Stimulated activated CD4-positive, alpha-beta T cell treated with anti-CD3 and anti-CD28 coated beads, Interleukin-1b, Interleukin-23, amount 100 ng/mL, for 24 hours (primary cell): ENCODE measurements at regions not wholly inside any gene's neighbourhood (a gene's known extent, or its start where the extent isn't known, plus 50 kb on each side); places are given as distances from the start of the nearest gene placed in this dataset.
"Not testable (repeated sequence)": the region's sequence is repeated elsewhere in the genome, so short reads cannot be mapped to it uniquely, and the experiment has no call there.

Source experiments
- DNase-seq, 4 experiments: peaks; one replicate each; pipeline ENCODE4 v3.0.0-alpha.2; 2020; ENCODE audit warnings: low read depth in 4 of 4, low spot score in 1 of 4

DNA sequence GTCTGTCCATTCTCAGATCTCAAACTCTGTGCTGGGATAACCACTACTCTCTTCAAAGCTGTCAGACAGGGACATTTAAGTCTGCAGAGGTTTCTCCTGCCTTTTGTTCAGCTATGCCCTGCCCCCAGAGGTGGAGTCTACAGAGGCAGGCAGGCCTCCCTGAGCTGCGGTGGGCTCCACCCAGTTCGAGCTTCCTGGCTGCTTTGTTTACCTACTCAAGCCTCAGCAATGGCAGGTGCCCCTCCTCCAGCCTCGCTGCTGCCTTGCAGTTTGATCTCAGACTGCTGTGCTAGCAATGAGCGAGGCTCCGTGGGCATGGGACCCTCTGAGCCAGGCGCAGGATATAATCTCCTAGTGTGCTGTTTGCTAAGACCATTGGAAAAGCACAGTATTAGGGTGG, 53.1 kb upstream of the HUNK start:
- DNase-seq = not testable (repeated sequence)

DNA sequence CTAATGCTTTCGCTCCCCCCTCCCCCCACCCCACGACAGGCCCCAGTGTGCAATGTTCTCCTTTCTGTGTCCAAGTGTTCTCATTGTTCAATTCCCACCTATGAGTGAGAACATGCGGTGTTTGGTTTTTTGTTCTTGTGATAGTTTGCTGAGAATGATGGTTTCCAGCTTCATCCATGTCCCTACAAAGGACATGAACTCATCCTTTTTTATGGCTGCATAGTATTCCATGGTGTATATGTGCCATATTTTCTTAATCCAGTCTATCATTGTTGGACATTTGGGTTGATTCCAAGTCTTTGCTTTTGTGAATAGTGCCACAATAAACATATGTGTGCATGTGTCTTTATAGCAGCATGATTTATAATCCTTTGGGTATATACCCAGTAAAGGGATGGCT, 58.5 kb upstream of the HUNK start:
- DNase-seq = not testable (repeated sequence)

DNA sequence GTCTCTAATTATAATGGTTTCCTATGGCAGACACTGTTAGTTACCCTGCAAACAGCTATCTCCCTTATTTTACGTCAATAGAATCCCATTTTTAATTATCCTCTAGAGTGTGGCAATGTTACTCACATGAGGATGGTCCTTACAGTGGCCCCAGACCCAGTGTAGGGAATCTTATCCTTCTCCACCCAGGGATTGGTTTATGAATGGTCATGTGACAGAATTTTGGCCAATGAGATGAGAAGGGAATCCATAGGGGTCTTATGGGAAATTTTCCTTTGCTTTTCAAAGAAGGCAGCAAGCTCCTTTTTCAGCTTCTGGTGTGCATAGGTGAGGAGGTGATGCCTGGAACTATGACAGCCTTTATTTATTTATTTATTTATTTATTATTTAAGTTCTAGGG, 59.0 kb upstream of the HUNK start:
- no peak for DNase-seq

DNA sequence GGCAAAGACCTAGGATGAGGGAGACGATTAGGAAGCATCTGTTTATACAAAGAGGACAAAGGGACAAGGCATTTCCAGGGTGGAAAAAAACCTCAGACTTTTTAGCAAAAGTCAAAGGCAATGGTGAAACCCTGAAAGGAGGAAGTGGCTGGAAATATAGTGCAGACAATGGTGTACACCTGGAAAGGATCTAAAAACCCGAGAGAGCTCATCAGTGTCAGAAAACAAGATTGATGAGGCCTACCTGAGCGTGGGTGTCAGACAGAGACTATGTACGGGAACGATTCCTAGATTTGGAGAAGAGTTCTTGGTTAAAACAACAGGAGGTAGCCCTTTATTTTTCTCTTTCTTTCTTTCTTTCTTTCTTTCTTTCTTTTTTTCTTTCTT, 68.8 kb upstream of the HUNK start:
- no peak for DNase-seq

DNA sequence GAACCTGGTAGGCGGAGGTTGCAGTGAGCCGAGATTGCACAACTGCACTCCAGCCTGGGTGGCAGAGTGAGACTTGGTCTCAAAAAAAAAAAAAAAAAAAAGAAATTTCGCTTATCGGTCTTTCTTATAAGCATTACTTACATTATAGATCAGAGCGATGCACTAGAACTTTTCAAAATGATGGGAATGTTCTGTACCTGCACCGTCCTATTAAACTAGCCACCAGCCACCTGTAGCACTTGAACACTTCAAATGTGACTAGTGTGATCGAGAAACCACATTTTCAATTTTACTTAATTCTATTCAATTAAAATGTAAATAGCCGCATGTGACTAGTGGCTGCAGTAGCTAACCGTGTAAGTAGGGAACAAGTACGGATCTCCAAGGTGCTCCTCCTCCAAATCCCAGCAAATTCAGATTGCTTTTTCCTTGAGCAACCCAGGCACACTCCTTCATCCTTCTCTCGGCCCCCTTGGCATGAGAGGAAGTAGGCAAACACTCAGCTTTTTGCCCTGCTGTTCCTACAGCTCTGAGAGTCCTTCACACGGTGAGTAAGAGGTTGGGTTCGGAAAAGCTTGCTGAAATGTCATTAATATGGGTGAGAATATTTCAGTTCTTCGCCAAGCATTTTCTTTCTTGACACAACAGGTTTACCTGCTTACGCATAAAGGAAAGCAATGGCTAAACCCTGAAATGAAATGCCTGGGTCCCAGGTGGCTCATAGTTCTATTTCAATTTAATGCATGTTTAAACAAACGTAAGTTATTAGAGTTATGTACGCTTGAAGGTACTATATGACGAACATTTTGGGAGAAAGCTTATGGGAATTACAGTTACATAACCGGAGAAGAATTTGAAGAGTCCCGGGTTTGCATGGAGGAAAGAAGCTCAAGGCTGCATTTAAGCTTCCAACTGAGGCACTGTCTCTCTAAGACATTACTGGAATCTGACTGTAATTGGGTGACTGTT, 69.5 kb upstream of the HUNK start:
- no peak for DNase-seq

DNA sequence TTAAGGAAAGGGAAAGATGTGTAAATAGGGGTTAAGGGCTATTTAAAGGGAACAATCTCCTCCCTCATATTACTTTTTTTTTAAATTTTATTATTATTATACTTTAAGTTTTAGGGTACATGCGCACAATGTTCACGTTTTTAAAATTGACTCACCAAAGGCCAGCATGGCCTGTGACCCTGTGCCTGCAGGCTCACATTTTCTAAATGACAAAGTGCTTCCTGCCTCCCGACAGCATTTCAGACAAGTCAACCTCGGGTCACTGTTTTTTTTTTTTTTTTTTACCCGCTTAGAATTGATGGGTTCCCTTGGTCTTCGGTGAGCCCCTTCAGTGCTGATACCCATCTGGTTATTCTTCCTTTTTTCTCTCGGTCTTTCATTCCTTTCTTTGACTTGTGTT, 70.4 kb upstream of the SCAF4 start:
- DNase-seq = no peak

DNA sequence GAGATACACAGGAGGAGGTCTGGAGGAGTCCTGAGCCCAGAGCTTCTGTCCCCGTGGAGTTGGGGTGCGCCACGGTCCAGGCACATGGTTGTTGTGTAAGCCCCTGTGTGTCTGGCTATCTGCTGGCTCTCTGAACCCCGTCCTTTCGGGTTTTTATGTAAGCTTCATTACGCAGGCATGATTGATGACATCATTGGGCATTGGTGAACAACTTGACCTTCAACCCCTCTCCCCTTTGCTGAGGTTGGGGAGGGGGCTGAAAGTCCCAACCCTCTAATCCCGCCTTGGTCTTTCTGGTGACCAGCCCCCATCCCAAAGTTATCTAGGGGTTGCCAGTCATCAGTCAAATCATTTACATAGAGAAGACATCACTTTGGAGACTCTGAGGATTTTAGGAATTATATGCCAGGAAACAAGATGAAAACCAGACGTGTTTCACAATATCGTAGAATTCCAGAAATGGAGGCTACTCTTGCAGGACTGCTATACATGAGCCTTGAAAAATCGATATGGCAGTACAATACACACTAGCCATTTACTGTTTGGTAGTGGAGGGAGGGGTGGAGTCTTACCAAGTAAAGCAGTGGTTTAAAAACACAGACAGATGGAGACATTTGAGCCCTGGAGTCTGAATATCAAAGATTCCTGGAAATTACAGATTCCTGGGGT, 69.8 kb upstream of the SCAF4 start:
- no peak for DNase-seq

DNA sequence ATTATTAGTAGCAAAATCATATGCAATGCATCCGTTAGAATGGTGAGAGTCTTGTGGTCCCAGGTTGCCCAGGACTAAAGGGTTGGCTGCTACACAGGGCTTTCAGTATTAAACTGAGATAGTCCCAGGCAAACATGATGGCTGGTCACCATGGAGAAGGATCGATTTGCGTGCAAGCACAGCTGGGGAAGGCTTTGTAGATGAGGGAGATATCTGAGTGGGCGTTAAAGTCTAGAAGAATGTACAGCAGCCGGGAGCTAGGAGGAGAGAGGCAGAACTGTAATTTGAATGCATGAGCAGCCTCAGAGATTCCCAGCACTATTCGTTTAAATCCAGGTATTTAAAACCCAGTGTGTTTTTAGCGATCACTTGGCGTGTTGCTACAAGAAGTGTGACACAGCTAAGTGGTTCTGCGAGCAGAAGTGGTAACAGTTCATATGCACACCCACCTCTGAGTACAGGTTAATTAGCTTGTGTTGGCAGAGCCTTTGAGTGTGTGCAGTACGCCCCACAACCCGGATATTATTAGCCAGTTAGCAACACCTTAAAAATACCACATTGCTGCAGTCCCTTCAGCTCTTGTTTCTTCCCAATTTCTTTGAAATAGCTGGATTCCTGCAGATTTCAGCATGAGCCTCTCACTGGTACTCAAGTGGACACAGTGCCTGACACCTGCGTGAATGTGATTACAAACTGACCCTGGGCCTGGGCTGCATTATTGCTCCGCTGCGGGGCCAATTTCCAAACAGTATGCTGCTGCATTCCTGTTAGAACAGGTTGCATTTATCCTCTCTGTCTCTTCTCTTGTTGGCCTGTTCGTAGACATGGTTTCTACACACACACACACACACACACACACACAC, 67.2 kb upstream of the SCAF4 start:
- no peak for DNase-seq

DNA sequence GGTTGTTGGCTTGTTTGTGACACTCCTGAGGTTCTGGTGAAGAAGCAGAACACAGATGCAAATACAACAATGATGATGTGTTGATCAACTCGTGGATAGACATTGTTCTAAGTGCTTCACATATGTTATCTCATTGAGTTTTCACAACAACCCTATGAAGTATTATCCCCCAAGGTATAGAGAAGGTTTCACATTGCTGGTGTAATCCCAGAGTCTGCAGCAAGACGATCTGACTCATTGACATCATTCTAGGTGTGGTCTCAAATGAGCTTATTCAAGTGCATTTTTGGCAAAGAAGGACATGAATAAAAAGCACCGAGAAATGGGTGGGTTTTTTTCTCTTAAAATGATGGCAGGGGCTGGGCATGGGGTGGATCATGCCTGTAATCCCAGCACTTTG, 64.1 kb upstream of the SCAF4 start:
- DNase-seq = no peak

DNA sequence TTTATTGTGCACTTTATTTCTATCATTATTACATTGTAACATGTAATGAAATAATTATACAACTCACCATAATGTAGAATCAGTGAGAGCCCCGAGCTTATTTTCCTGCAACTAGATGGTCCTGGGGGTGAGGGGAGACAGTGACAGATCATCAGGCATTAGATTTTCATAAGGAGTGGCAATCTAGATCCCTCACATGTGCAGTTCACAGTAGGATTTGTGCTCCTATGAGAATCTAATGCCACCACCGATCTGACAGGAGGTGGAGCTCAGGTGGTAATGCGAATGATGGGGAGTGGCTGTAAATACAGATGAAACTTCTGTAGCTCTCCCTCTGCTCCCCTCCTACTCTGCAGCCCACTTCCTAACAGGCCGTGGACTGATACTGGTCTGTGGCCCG, 58.5 kb upstream of the SCAF4 start:
- not testable (repeated sequence) for DNase-seq

DNA sequence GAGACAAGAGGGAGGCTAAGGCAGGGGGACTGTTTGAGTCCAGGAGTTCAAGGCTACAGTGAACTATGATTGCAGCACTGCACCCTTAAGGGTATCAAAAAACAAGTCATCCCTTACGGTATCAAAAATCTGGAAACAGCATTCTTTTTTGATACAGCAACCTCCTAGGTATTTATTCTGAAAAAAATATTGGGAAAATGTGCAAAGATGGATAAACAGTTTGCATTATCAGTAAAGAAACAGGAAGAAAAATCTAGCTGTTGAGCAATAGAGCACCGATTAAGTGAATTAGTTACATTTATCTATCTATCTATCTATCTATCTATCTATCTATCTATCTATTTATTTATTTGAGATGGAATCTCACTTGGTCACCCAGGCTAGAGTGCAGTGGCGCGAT, 56.7 kb upstream of the SCAF4 start:
- DNase-seq = no peak

DNA sequence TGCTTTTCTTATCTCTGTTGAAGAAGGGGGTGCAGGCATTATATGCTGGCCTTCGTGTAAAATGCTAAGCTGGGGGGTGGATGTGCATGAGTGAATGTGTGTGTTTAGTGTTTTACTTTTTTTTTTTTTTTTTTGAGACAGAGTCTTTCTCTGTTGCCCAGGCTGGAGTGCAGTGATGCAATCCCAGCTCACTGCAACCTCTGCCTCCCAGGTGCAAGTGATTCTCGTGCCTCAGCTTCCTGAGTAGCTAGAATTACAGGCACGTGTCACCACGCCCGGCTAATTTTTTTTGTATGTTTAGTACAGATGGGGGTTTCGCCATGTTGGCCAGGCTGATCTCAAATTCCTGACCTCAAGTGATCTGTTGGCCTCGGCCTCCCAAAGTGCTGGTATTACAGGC, 55.8 kb upstream of the SCAF4 start:
- DNase-seq = not testable (repeated sequence)

DNA sequence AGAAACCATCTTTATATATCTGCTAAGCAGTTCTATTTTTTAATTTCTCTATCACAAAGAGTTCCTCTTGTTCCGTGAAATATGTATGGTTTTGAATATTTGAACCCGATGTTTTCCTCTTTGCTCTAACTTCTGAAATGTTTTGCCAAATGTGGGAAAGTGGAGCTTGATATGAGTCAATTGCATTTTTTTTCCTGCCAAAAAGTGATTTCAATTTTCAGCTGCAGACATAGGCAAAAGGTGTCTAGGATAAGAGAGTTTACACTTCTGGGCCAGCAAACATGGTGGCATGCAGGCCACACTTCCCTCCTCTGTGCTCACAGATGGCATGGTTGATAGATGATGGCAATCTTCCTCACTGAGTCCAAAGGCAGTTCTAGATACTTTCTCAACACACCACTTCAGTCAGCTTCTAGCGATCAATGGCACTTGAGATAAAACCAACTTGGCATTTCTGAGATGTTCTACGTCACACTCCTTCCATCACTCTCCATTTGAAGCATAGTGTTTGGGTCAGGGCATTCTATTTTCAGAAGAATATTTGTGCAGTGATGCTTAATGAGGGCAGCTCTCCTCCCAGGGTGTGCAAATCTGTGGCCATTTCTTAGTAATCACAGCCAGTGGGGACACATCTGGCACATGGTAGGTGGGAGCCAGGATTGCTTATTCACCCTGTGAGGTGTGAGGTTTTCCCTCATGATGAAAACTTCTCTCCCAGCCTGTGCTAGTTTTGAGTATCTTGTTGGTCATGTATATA, 54.4 kb upstream of the SCAF4 start:
- no peak for DNase-seq

DNA sequence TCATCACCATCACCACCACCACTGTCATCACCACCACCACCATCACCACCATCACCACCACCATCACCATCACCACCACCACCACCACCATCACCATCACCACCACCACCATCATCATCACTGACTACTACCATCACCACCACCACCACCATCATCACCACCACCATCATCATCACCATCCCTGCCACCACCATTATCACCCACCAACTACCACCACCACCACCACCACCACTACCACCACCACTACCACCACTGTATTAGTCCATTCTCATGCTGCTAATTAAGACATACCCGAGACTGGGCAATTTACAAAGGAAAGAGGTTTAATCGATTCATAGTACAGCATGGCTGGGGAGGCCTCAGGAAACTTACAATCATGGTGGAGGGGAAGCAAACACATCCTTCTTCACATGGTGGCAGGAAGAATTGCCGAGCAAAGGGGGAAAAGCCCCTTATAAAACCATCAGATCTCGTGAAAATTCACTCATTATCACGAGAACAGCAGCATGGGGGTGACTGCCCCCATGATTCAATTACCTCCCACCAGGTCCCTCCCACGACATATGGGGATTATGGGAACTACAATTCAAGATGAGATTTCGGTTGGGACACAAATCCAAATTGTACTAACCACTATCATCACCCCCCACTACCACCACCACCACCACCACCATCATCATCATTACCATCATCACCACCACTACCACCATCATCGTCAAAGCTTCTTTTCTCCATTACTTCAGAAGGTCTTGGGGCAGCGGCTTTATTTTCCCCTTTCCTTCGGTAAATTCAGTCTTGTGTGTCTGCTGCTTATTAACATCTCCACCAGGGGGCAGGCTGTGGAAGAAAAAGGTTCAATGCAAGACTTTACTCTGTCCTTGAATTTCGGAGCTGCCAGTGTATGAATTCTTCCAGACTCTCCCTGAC, 53.6 kb upstream of the SCAF4 start:
- DNase-seq = peak; percentile 1 to 32 (median 12)

DNA sequence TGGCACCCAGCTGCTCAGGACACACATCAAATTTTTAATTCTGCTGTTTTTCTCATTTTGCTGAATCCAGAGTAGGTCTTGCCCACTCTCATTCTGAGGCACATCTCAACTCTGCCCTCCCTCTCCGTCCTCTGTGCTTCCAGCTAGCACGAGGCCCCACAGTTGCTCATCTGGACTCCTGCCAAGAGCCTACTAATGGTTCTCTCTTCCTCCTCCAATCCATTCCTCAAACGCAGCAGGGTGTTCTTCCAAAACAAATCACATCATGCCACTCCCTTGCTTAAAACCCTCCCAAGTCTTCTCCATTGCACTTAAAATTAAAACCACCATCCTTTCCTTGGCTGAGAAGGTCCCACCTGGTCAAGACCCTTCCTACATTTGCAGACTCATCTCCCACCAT, 49.8 kb upstream of the SCAF4 start:
- DNase-seq = no peak
